ENCODE measurements at regions not wholly inside any gene's neighbourhood (a gene's known extent, or its start where the extent isn't known, plus 50 kb on each side); places are given as distances from the start of the nearest gene placed in this dataset.

- H3K4me2 ChIP-seq (ENCODE audit: low read length): no peak overlapping the region
- no peak overlapping the region for H2BK120ac ChIP-seq (ENCODE audit: insufficient read depth, low read length, poor library complexity)
- H3K14ac ChIP-seq (ENCODE audit: low read length): no peak overlapping the region
- H3K9ac ChIP-seq (ENCODE audit: low read length): no peak overlapping the region
- DNase-seq: no peak
- peaks cover 0 to 4% of the 10 kb centered on the region in 2 experiments for H3K4me1 ChIP-seq (ENCODE audit: control insufficient read depth in 1 of 2, insufficient read depth in 2 of 2, low read length in 2 of 2)
- WGBS (ENCODE audit: extremely low coverage, insufficient coverage, insufficient read length): no CpG with 5 or more reads among the region's 9 CpGs
- H2AK5ac ChIP-seq (ENCODE audit: low read length): no peak overlapping the region
- H3K27ac ChIP-seq (ENCODE audit: low read depth, low read length): no peak overlapping the region
- peaks cover 6% of the 10 kb centered on the region for H3K79me1 ChIP-seq (ENCODE audit: low read length)
- H4K91ac ChIP-seq (ENCODE audit: low read depth, low read length): peak overlapping the region; percentile 36
- H2AFZ ChIP-seq (ENCODE audit: insufficient read depth, low read length, poor library complexity): no peak overlapping the region
- no peak overlapping the region for H3K4ac ChIP-seq (ENCODE audit: low read depth, low read length)
- no peak overlapping the region for H4K8ac ChIP-seq (ENCODE audit: low read depth, low read length)
- no peak overlapping the region for H2BK5ac ChIP-seq (ENCODE audit: low read depth, low read length, poor library complexity)
- H3K18ac ChIP-seq (ENCODE audit: low read length): no peak overlapping the region
- H3K79me2 ChIP-seq (ENCODE audit: control insufficient read depth, insufficient read depth, low read length, poor library complexity): no peaks in the 10 kb centered on the region
- peak overlapping the region; percentile 44 for H2BK12ac ChIP-seq (ENCODE audit: low read length)
- no peaks in the 10 kb centered on the region for H3K36me3 ChIP-seq (ENCODE audit: control insufficient read depth in 1 of 2, insufficient read depth in 2 of 2, low read length in 2 of 2)
- H3K23ac ChIP-seq (ENCODE audit: low read length): no peak overlapping the region
- no peaks in the 10 kb centered on the region for H3K27me3 ChIP-seq (ENCODE audit: insufficient read depth, low read length)
- H3K4me3 ChIP-seq (ENCODE audit: low read depth, low read length): no peak overlapping the region
- H4K12ac ChIP-seq (ENCODE audit: low read depth, low read length): no peak overlapping the region
- H3K9me3 ChIP-seq (ENCODE audit: insufficient read depth, low read depth, low read length): no peaks in the 10 kb centered on the region
Observed at GRCh38 chr16:77594799-77595596, 127.3 kb upstream of the NUDT7 start.

- no peak overlapping the region for H3K4me2 ChIP-seq (ENCODE audit: low read length)
- no peaks in the 10 kb centered on the region for H3K27me3 ChIP-seq (ENCODE audit: insufficient read depth, low read length)
- no peak overlapping the region for H4K12ac ChIP-seq (ENCODE audit: low read depth, low read length)
- H3K18ac ChIP-seq (ENCODE audit: low read length): no peak overlapping the region
- H3K27ac ChIP-seq (ENCODE audit: low read depth, low read length): no peak overlapping the region
- H4K8ac ChIP-seq (ENCODE audit: low read depth, low read length): no peak overlapping the region
- H3K23ac ChIP-seq (ENCODE audit: low read length): no peak overlapping the region
- H3K9ac ChIP-seq (ENCODE audit: low read length): no peak overlapping the region
- H2BK12ac ChIP-seq (ENCODE audit: low read length): no peak overlapping the region
- H2BK120ac ChIP-seq (ENCODE audit: insufficient read depth, low read length, poor library complexity): no peak overlapping the region
- H3K79me1 ChIP-seq (ENCODE audit: low read length): peaks cover 4% of the 10 kb centered on the region
- no peaks in the 10 kb centered on the region for H3K9me3 ChIP-seq (ENCODE audit: insufficient read depth, low read depth, low read length)
- no peaks in the 10 kb centered on the region for H3K79me2 ChIP-seq (ENCODE audit: control insufficient read depth, insufficient read depth, low read length, poor library complexity)
- DNase-seq: no peak
- H2AFZ ChIP-seq (ENCODE audit: insufficient read depth, low read length, poor library complexity): no peak overlapping the region
- H2AK5ac ChIP-seq (ENCODE audit: low read length): no peak overlapping the region
- peaks cover 0 to 4% of the 10 kb centered on the region in 2 experiments for H3K4me1 ChIP-seq (ENCODE audit: control insufficient read depth in 1 of 2, insufficient read depth in 2 of 2, low read length in 2 of 2)
- no peak overlapping the region for H2BK5ac ChIP-seq (ENCODE audit: low read depth, low read length, poor library complexity)
- no peaks in the 10 kb centered on the region for H3K36me3 ChIP-seq (ENCODE audit: control insufficient read depth in 1 of 2, insufficient read depth in 2 of 2, low read length in 2 of 2)
- H3K4me3 ChIP-seq (ENCODE audit: low read depth, low read length): no peak overlapping the region
- no peak overlapping the region for H3K14ac ChIP-seq (ENCODE audit: low read length)
- no peak overlapping the region for H4K91ac ChIP-seq (ENCODE audit: low read depth, low read length)
- H3K4ac ChIP-seq (ENCODE audit: low read depth, low read length): no peak overlapping the region
Observed at GRCh38 chr16:77596261-77596660, 126.1 kb upstream of the NUDT7 start.

GRCh38 chr16:77599793-77600415 is 122.4 kb upstream of the NUDT7 start:
- H2BK12ac ChIP-seq (ENCODE audit: low read length): no peak overlapping the region
- no peak overlapping the region for H3K23ac ChIP-seq (ENCODE audit: low read length)
- no peaks in the 10 kb centered on the region for H3K79me2 ChIP-seq (ENCODE audit: control insufficient read depth, insufficient read depth, low read length, poor library complexity)
- H3K79me1 ChIP-seq (ENCODE audit: low read length): peaks cover 2% of the 10 kb centered on the region
- H3K9ac ChIP-seq (ENCODE audit: low read length): no peak overlapping the region
- no peak overlapping the region for H4K12ac ChIP-seq (ENCODE audit: low read depth, low read length)
- H3K4me2 ChIP-seq (ENCODE audit: low read length): no peak overlapping the region
- no peak overlapping the region for H2AFZ ChIP-seq (ENCODE audit: insufficient read depth, low read length, poor library complexity)
- peaks cover 4% of the 10 kb centered on the region for H3K9me3 ChIP-seq (ENCODE audit: insufficient read depth, low read depth, low read length)
- H2BK5ac ChIP-seq (ENCODE audit: low read depth, low read length, poor library complexity): no peak overlapping the region
- peak; percentile 34 to 86 for DNase-seq
- no peak overlapping the region for H3K4ac ChIP-seq (ENCODE audit: low read depth, low read length)
- H3K14ac ChIP-seq (ENCODE audit: low read length): no peak overlapping the region
- H3K4me1 ChIP-seq (ENCODE audit: control insufficient read depth in 1 of 2, insufficient read depth in 2 of 2, low read length in 2 of 2): no peaks in the 10 kb centered on the region
- H4K91ac ChIP-seq (ENCODE audit: low read depth, low read length): no peak overlapping the region
- peaks cover 0 to 3% of the 10 kb centered on the region in 2 experiments for H3K36me3 ChIP-seq (ENCODE audit: control insufficient read depth in 1 of 2, insufficient read depth in 2 of 2, low read length in 2 of 2)
- no peak overlapping the region for H3K18ac ChIP-seq (ENCODE audit: low read length)
- H3K4me3 ChIP-seq (ENCODE audit: low read depth, low read length): no peak overlapping the region
- no peaks in the 10 kb centered on the region for H3K27me3 ChIP-seq (ENCODE audit: insufficient read depth, low read length)
- H4K8ac ChIP-seq (ENCODE audit: low read depth, low read length): no peak overlapping the region
- no peak overlapping the region for H3K27ac ChIP-seq (ENCODE audit: low read depth, low read length)
- H2AK5ac ChIP-seq (ENCODE audit: low read length): no peak overlapping the region
- H2BK120ac ChIP-seq (ENCODE audit: insufficient read depth, low read length, poor library complexity): no peak overlapping the region

- H3K4me1 ChIP-seq (ENCODE audit: control insufficient read depth in 1 of 2, insufficient read depth in 2 of 2, low read length in 2 of 2): no peaks in the 10 kb centered on the region
- H2AK5ac ChIP-seq (ENCODE audit: low read length): no peak overlapping the region
- DNase-seq: no peak
- H2BK12ac ChIP-seq (ENCODE audit: low read length): no peak overlapping the region
- peaks cover 4% of the 10 kb centered on the region for H3K9me3 ChIP-seq (ENCODE audit: insufficient read depth, low read depth, low read length)
- H4K91ac ChIP-seq (ENCODE audit: low read depth, low read length): no peak overlapping the region
- peaks cover 0 to 3% of the 10 kb centered on the region in 2 experiments for H3K36me3 ChIP-seq (ENCODE audit: control insufficient read depth in 1 of 2, insufficient read depth in 2 of 2, low read length in 2 of 2)
- no peak overlapping the region for H3K14ac ChIP-seq (ENCODE audit: low read length)
- no peaks in the 10 kb centered on the region for H3K27me3 ChIP-seq (ENCODE audit: insufficient read depth, low read length)
- H2BK5ac ChIP-seq (ENCODE audit: low read depth, low read length, poor library complexity): no peak overlapping the region
- H3K23ac ChIP-seq (ENCODE audit: low read length): no peak overlapping the region
- no CpG with 5 or more reads among the region's 2 CpGs for WGBS (ENCODE audit: extremely low coverage, insufficient coverage, insufficient read length)
- no peak overlapping the region for H2AFZ ChIP-seq (ENCODE audit: insufficient read depth, low read length, poor library complexity)
- H3K4me3 ChIP-seq (ENCODE audit: low read depth, low read length): no peak overlapping the region
- no peak overlapping the region for H4K12ac ChIP-seq (ENCODE audit: low read depth, low read length)
- no peak overlapping the region for H3K4ac ChIP-seq (ENCODE audit: low read depth, low read length)
- no peak overlapping the region for H4K8ac ChIP-seq (ENCODE audit: low read depth, low read length)
- H3K79me1 ChIP-seq (ENCODE audit: low read length): peaks cover 2% of the 10 kb centered on the region
- H3K9ac ChIP-seq (ENCODE audit: low read length): no peak overlapping the region
- no peak overlapping the region for H3K27ac ChIP-seq (ENCODE audit: low read depth, low read length)
- H3K4me2 ChIP-seq (ENCODE audit: low read length): no peak overlapping the region
- no peak overlapping the region for H3K18ac ChIP-seq (ENCODE audit: low read length)
- H2BK120ac ChIP-seq (ENCODE audit: insufficient read depth, low read length, poor library complexity): no peak overlapping the region
- no peaks in the 10 kb centered on the region for H3K79me2 ChIP-seq (ENCODE audit: control insufficient read depth, insufficient read depth, low read length, poor library complexity)
Observed at GRCh38 chr16:77600555-77600954, 121.8 kb upstream of the NUDT7 start.
